ENCODE measurements at regions not wholly inside any gene's neighbourhood (a gene's known extent, or its start where the extent isn't known, plus 50 kb on each side); places are given as distances from the start of the nearest gene placed in this dataset.

- no peaks in the 10 kb centered on the region for H3K4me1 ChIP-seq (ENCODE audit: control insufficient read depth, insufficient read depth, low read length)
- H3K4me3 Mint-ChIP-seq = no peak overlapping the region
- peaks cover 12% of the 10 kb centered on the region for H3K27me3 Mint-ChIP-seq (ENCODE audit: insufficient read depth)
- peaks cover 10% of the 10 kb centered on the region for H3K4me1 Mint-ChIP-seq
- TF ChIP-seq CTCF (conservative IDR thresholded peaks at IDR 0.05) = no peak
- peaks cover 2% of the 10 kb centered on the region for H3K36me3 Mint-ChIP-seq (ENCODE audit: low read depth)
- WGBS, 2 experiments (ENCODE audit: insufficient coverage in 1 of 2, insufficient read length in 1 of 2) = 88 to 94% methylated on average over 2 to 3 of the region's 3 CpGs
- H3K9ac ChIP-seq (ENCODE audit: extremely low read depth, low read length, poor library complexity, severe bottlenecking) = no peak overlapping the region
- no peaks in the 10 kb centered on the region for H3K36me3 ChIP-seq (ENCODE audit: control insufficient read depth, insufficient read depth, low read length)
- no peaks in the 10 kb centered on the region for H3K27me3 ChIP-seq (ENCODE audit: control insufficient read depth, insufficient read depth, low read length, poor library complexity, severe bottlenecking)
- no peak overlapping the region for H3K27ac Mint-ChIP-seq
- H3K9me3 Mint-ChIP-seq = peaks cover 43% of the 10 kb centered on the region
- H3K9me3 ChIP-seq (ENCODE audit: control insufficient read depth, low read length) = peaks cover 39% of the 10 kb centered on the region
- H3K4me3 ChIP-seq (ENCODE audit: low read length) = no peak overlapping the region
- no peak for DNase-seq
- H3K27ac ChIP-seq (ENCODE audit: low read depth, low read length) = no peak overlapping the region
Measured at GRCh38 chr6:85706272-85706671, 63.6 kb upstream of the SYNCRIP start.

GRCh38 chr6:85705220-85705619, 62.5 kb upstream of the SYNCRIP start:
- no peak overlapping the region for H3K27ac ChIP-seq (ENCODE audit: low read depth, low read length)
- H3K36me3 Mint-ChIP-seq (ENCODE audit: low read depth) = peaks cover 2% of the 10 kb centered on the region
- 91% methylated on average over 8 of the region's 8 CpGs for WGBS, 2 experiments (ENCODE audit: insufficient coverage in 1 of 2, insufficient read length in 1 of 2)
- H3K9ac ChIP-seq (ENCODE audit: extremely low read depth, low read length, poor library complexity, severe bottlenecking) = no peak overlapping the region
- peaks cover 10% of the 10 kb centered on the region for H3K4me1 Mint-ChIP-seq
- no peak for DNase-seq
- H3K9me3 Mint-ChIP-seq = peaks cover 47% of the 10 kb centered on the region
- no peak for TF ChIP-seq CTCF (conservative IDR thresholded peaks at IDR 0.05)
- H3K27ac Mint-ChIP-seq = no peak overlapping the region
- H3K27me3 Mint-ChIP-seq (ENCODE audit: insufficient read depth) = peaks cover 15% of the 10 kb centered on the region
- H3K4me1 ChIP-seq (ENCODE audit: control insufficient read depth, insufficient read depth, low read length) = no peaks in the 10 kb centered on the region
- H3K27me3 ChIP-seq (ENCODE audit: control insufficient read depth, insufficient read depth, low read length, poor library complexity, severe bottlenecking) = no peaks in the 10 kb centered on the region
- no peaks in the 10 kb centered on the region for H3K36me3 ChIP-seq (ENCODE audit: control insufficient read depth, insufficient read depth, low read length)
- H3K9me3 ChIP-seq (ENCODE audit: control insufficient read depth, low read length) = peaks cover 32% of the 10 kb centered on the region
- H3K4me3 ChIP-seq (ENCODE audit: low read length) = no peak overlapping the region
- no peak overlapping the region for H3K4me3 Mint-ChIP-seq

- no peak overlapping the region for H3K27ac ChIP-seq (ENCODE audit: low read depth, low read length)
- no peak overlapping the region for H3K27ac Mint-ChIP-seq
Measured at GRCh38 chr6:85703406-85703805, 60.7 kb upstream of the SYNCRIP start.

More at GRCh38 chr6:85703406-85703805, 60.7 kb upstream of the SYNCRIP start:
- DNase-seq = no peak
- Histone ChIP-seq H3K36me3 (ENCODE audit: control insufficient read depth, insufficient read depth, low read length) (no peaks in the 10 kb centered on the region), H3K4me3 (ENCODE audit: low read length) (no peak overlapping the region), H3K4me1 (ENCODE audit: control insufficient read depth, insufficient read depth, low read length) (no peaks in the 10 kb centered on the region), H3K9me3 (ENCODE audit: control insufficient read depth, low read length) (peaks cover 26% of the 10 kb centered on the region), H3K9ac (ENCODE audit: extremely low read depth, low read length, poor library complexity, severe bottlenecking) (no peak overlapping the region), H3K27me3 (ENCODE audit: control insufficient read depth, insufficient read depth, low read length, poor library complexity, severe bottlenecking) (no peaks in the 10 kb centered on the region)
- Mint-ChIP-seq H3K4me1 (peaks cover 10% of the 10 kb centered on the region), H3K27me3 (ENCODE audit: insufficient read depth) (peaks cover 21% of the 10 kb centered on the region), H3K36me3 (ENCODE audit: low read depth) (peaks cover 2% of the 10 kb centered on the region), H3K4me3 (no peak overlapping the region), H3K9me3 (peaks cover 42% of the 10 kb centered on the region)
- TF ChIP-seq CTCF (conservative IDR thresholded peaks at IDR 0.05) = no peak

Data from endodermal cell (in vitro differentiated cells).